Stomach (tissue), 8 donors: ENCODE measurements at regions not wholly inside any gene's neighbourhood (a gene's known extent, or its start where the extent isn't known, plus 50 kb on each side); places are given as distances from the start of the nearest gene placed in this dataset.

ENCODE experiments used
- DNase-seq, 2 donors: peaks; one replicate each; pipeline versions ENCODE4 v3.0.0 to v3.0.0-alpha.2; 2013 to 2019
- H3K27ac ChIP-seq, 5 donors: fragments of 200-600 bp in 4 of 5; sonication (generic) in 4 of 5; one replicate each; pipeline ENCODE4 v1.5.1; 2013 to 2019; ENCODE audit warnings: mild to moderate bottlenecking in 1 of 5, moderate library complexity in 1 of 5
- H3K27me3 ChIP-seq, 3 donors: fragments of 200-600 bp; sonication (generic); one replicate each; pipeline ENCODE4 v1.5.1; 2017 to 2019; ENCODE audit warnings: mixed run types in 1 of 3
- H3K36me3 ChIP-seq, 4 donors: fragments of 200-600 bp; sonication (generic); 1 replicate in 3 of 4; 2 replicates in 1 of 4; pipeline ENCODE4 v1.5.1; 2016 to 2019
- H3K4me1 ChIP-seq, 4 donors: fragments of 200-600 bp; sonication (generic); one replicate each; pipeline ENCODE4 v1.5.1; 2016 to 2019
- H3K4me3 ChIP-seq, 4 donors: fragments of 200-600 bp; sonication (generic) in 3 of 4; one replicate each; pipeline ENCODE4 v1.5.1; 2016 to 2019; ENCODE audit warnings: mild to moderate bottlenecking in 1 of 4
- H3K9me3 ChIP-seq, 4 donors: fragments of 200-600 bp; sonication (generic); one replicate each; pipeline ENCODE4 v1.5.1; 2016 to 2019
- EP300 ChIP-seq: sonication (generic); formaldehyde crosslinking; IDR thresholded peaks from one replicate; pipeline ENCODE4 v1.6.1; 2017; ENCODE audit warnings: antibody characterized with exemption
- POLR2A ChIP-seq, 4 donors: fragments of 450-650 bp; IDR thresholded peaks; one replicate each; pipeline ENCODE4 v1.6.1; 2016; ENCODE audit warnings: antibody characterized with exemption in 4 of 4, control low read depth in 2 of 4, mild to moderate bottlenecking in 1 of 4, moderate library complexity in 1 of 4
- POLR2AphosphoS5 ChIP-seq, 3 donors: sonication (generic); formaldehyde crosslinking; IDR thresholded peaks; one replicate each; pipeline ENCODE4 v1.6.1; 2016; ENCODE audit warnings: antibody characterized with exemption in 3 of 3
- WGBS, 5 donors: extraction: QIAGEN DNeasy Blood & Tissue Kit in 3 of 5; methylation state at CpG; one replicate each; pipeline versions ENCODE4 v1.1.5 to v1.1.7; 2013 to 2018; 5-methylcytosine and 5-hydroxymethylcytosine counted together
- intact Hi-C: fragments of 100-400 bp; cut with DNase I; formaldehyde crosslinking; loops from one replicate; pipeline ENCODE4 v1.15.1; 2023; ENCODE audit warnings: low total_unique reads
- TF ChIP-seq, protein P1 (sequence below), 7 experiments: fragments of 450-650 bp in 4 of 7; fragments of 200-600 bp in 3 of 7; sonication (generic) in 3 of 7; IDR thresholded peaks; one replicate each; pipeline ENCODE4 v1.5.1; 2016 to 2019; ENCODE audit warnings: antibody characterized with exemption in 7 of 7, control low read depth in 2 of 7, mild to moderate bottlenecking in 1 of 7
- donor health status: healthy with polysubstance abuse.
- donor health status: Bipolar disorder and iron deficiency.
- donor health status: healthy.

DNA sequence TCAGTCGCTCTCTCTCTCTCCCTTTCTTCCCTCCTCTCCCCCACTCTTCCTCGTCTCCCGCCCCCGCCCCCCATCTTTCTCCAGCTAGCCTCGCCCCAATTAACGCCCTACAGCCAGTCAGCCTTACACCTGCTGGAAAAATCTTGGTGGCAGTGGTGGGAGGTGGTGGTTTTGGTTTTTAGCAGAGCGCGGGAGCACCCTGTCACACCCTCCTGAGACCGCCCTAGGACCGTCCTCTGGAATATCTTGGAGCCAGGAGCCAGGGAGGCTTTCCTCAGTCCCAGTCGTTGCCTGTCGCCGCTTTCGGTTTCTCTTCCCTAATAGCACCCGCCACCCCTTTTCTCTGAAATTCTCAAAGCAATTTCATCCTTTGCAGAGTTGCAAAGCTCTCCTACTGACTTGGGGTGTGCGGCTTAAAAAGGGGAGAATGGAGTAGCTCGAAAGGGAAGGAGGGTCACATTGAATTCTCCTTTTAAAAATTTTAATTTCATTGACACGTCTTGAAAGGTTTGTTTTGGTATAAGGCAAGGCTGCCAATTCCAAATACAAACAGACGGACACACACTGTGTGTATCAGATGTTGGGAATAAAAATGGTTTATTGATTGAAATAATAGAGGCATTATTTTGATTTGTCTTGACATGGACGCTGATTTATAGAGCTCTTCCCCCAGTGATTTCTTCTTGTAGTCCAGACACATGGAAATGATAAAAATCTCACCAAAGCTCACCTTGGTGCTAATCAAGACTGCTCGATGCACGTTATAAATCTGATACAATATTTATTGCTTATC is 301.3 kb downstream of the PARP8 start:
- TF ChIP-seq POLR2A (IDR thresholded peaks at IDR 0.05) (no peak), EP300 (no peak), POLR2AphosphoS5 (IDR thresholded peaks at IDR 0.05) (no peak)
- TF ChIP-seq, protein P1, sequence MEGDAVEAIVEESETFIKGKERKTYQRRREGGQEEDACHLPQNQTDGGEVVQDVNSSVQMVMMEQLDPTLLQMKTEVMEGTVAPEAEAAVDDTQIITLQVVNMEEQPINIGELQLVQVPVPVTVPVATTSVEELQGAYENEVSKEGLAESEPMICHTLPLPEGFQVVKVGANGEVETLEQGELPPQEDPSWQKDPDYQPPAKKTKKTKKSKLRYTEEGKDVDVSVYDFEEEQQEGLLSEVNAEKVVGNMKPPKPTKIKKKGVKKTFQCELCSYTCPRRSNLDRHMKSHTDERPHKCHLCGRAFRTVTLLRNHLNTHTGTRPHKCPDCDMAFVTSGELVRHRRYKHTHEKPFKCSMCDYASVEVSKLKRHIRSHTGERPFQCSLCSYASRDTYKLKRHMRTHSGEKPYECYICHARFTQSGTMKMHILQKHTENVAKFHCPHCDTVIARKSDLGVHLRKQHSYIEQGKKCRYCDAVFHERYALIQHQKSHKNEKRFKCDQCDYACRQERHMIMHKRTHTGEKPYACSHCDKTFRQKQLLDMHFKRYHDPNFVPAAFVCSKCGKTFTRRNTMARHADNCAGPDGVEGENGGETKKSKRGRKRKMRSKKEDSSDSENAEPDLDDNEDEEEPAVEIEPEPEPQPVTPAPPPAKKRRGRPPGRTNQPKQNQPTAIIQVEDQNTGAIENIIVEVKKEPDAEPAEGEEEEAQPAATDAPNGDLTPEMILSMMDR (IDR thresholded peaks at IDR 0.05), result no peak
- H3K27ac ChIP-seq, result peak overlapping the region; percentile 69 to 91 (median 91)
- peaks cover 9 to 48% (median 36%) of the 10 kb centered on the region in 4 donors for H3K4me1 ChIP-seq
- intact Hi-C loops, result loop anchor here (5.0 kb wide), 1 partner anchor 420 kb away; no protein-coding TSS in a partner anchor
- peaks cover 0 to 70% (median 13%) of the 10 kb centered on the region in 3 donors for H3K27me3 ChIP-seq
- peak; percentile 61 to 82 for DNase-seq
- H3K36me3 ChIP-seq, result no peaks in the 10 kb centered on the region
- 1 to 5% (median 2%) methylated on average over 22 of the region's 22 CpGs for WGBS, 5 donors
- H3K4me3 ChIP-seq, result peak overlapping the region; percentile 52 to 63 (median 56)
- no peaks in the 10 kb centered on the region for H3K9me3 ChIP-seq

DNA sequence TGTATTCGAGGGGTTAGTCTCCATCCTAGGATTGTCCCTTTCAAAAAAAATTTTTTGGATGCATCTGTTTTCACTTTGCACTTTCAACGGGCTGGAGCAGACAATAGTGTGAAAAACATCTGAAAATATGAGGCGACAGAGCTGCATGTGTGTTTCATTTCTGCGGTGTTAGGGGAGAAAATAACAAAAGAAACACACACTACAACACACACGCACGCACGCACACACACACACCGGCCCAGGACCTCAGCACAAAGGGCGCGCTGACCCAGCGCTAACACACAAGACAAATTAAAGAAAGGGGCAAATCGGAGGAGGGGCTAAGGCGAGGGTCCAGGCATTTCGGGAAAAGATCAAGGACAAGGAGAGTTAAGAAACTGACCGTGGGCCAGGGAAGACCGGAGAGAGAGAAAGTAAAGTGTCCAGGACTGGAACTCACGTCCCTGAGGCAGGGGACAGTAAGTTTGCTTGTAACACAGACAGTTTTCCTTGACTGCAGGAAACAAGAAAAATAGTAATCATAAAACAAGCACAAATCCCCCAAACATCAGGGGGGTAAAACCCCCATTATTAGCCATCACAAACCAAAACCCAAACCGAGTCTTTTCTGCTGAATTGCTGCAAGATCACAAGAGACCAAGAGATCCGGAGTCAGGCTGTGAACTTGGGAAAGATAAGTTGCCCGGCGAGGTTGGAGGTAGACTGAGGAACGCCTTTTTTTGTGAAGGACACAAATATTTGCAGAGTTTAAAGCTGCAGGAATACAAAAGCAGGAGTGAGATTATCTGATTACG is 302.1 kb downstream of the PARP8 start:
- H3K4me3 ChIP-seq, result peak overlapping the region; percentile 52 to 63 (median 56)
- peak overlapping the region; percentile 68 to 91 (median 91) for H3K27ac ChIP-seq
- TF ChIP-seq POLR2A (IDR thresholded peaks at IDR 0.05), result no peak
- TF ChIP-seq POLR2AphosphoS5 (IDR thresholded peaks at IDR 0.05), result no peak
- TF ChIP-seq, protein P1 (IDR thresholded peaks at IDR 0.05), result no peak
- no peak for TF ChIP-seq EP300
- peaks cover 6 to 40% (median 31%) of the 10 kb centered on the region in 4 donors for H3K4me1 ChIP-seq
- peaks cover 0 to 62% (median 13%) of the 10 kb centered on the region in 3 donors for H3K27me3 ChIP-seq
- no peaks in the 10 kb centered on the region for H3K36me3 ChIP-seq
- peak in 1 of 2 donors; percentile 63 for DNase-seq
- WGBS, 5 donors, result 2 to 7% (median 6%) methylated on average over 23 of the region's 23 CpGs
- no peaks in the 10 kb centered on the region for H3K9me3 ChIP-seq
- intact Hi-C loops, result loop anchor here (5.0 kb wide), 1 partner anchor 419 kb away; no protein-coding TSS in a partner anchor

DNA sequence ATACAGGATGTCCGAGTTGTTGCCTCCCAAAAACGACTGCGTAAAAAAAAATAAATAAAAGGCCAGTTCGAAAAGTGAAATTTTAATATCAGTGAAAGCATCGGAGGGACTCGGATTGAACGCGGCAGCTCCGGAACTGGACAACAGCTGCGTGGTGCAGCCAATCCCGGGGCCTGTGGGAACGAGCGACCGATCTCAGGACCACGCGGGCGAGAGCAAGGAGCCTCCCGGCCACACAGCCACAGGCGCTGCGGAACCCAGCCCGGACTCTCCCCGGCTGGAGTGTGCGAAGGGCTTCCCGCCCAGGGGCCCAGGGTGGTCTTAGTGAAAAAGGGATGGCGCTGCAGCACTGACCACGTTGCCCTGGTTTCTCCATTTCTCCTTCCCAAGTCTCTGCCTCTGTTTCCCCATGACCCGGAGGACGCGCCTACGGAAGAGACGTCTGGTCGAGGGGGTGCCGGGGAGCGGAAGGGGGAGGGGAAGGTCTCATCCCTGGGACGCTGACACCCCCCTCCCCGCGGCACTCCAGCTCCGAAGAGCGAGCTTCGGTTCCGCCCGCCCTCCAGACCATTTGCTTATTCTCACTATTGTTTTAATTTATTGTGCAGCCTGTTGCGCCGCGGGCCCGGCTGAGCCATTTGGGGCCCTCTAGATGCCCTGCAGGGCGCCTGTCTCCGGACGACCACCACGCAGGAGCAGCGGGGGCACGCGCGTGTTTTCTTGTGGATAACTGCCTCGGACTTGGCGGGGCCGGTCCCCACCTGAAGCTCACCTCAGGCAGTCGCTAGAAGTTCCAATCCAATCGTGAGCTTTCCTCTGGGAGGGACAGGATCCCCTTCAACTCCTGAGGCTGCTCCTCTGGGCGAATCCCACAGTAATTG is 303.0 kb downstream of the PARP8 start:
- Histone ChIP-seq H3K4me3 (peak overlapping the region; percentile 52 to 63 (median 56)), H3K36me3 (no peaks in the 10 kb centered on the region), H3K9me3 (no peaks in the 10 kb centered on the region), H3K4me1 (peaks cover 6 to 32% (median 23%) of the 10 kb centered on the region in 4 donors), H3K27ac (peak overlapping the region; percentile 82 to 91 (median 91)), H3K27me3 (peaks cover 0 to 54% (median 9%) of the 10 kb centered on the region in 3 donors)
- peak in 1 of 2 donors; percentile 79 for DNase-seq
- intact Hi-C loops, result loop anchor here (5.0 kb wide), 1 partner anchor 418 kb away; no protein-coding TSS in a partner anchor
- no peak for TF ChIP-seq EP300
- TF ChIP-seq POLR2AphosphoS5 (IDR thresholded peaks at IDR 0.05), result peak in 1 of 3 donors; percentile 2
- whole genome bisulfite sequencing, 5 donors, result 2 to 6% (median 3%) methylated on average over 53 to 60 of the region's 60 CpGs

DNA sequence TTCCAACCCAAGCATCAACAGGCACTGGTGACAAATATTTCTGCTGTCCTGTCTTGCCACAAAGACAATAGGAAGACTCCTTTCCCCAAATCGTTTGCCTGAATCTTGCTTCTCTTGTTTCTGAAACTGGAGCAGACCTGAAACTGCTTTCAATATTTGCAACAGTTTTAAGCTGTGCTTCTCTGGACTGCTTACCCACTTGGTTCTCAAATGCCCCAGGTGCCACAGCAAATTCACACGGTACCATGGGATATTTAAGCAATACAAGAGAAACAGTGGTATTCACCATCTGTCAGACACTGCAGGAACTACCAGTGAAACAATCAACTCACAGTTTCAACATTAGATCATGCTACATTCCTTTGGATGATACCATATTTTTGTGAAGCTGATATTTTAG is 309.4 kb downstream of the PARP8 start:
- TF ChIP-seq, protein P1 (IDR thresholded peaks at IDR 0.05), result no peak
- no peak for TF ChIP-seq POLR2AphosphoS5 (IDR thresholded peaks at IDR 0.05)
- no peak for TF ChIP-seq EP300
- no peak for TF ChIP-seq POLR2A (IDR thresholded peaks at IDR 0.05)
- H3K36me3 ChIP-seq, result no peaks in the 10 kb centered on the region
- no peak for DNase-seq
- H3K4me3 ChIP-seq, result no peak overlapping the region
- no peak overlapping the region for H3K27ac ChIP-seq
- H3K27me3 ChIP-seq, result no peaks in the 10 kb centered on the region
- H3K4me1 ChIP-seq, result peaks cover 0 to 31% (median 14%) of the 10 kb centered on the region in 4 donors
- WGBS, 5 donors, result 62 to 87% (median 83%) methylated on average over 2 of the region's 2 CpGs
- intact Hi-C loops, result no loop called here
- no peaks in the 10 kb centered on the region for H3K9me3 ChIP-seq
